Amniotic epithelial cell (primary cell): ENCODE measurements at regions not wholly inside any gene's neighbourhood (a gene's known extent, or its start where the extent isn't known, plus 50 kb on each side); places are given as distances from the start of the nearest gene placed in this dataset.

ENCODE experiments used
- DNase-seq: peaks from one replicate; pipeline ENCODE4 v3.0.0-alpha.2; 2010; ENCODE audit warnings: low read depth

- DNase-seq: peak; percentile 84
Observed at GRCh38 chr5:73374520-73375190, 73.9 kb downstream of the FOXD1 start.

GRCh38 chr5:73373814-73374510, 74.6 kb downstream of the FOXD1 start:
- peak; percentile 61 for DNase-seq

GRCh38 chr5:73370640-73371583, 77.7 kb downstream of the FOXD1 start:
- DNase-seq: peak; percentile 82

GRCh38 chr5:73370095-73370494, 78.5 kb downstream of the FOXD1 start:
- DNase-seq: no peak

GRCh38 chr5:73369278-73369677, 79.3 kb downstream of the FOXD1 start:
- no peak for DNase-seq

GRCh38 chr5:73367650-73368049, 80.9 kb downstream of the FOXD1 start:
- DNase-seq: peak; percentile 55

GRCh38 chr5:73365990-73366667, 82.4 kb downstream of the FOXD1 start:
- no peak for DNase-seq

- peak; percentile 64 for DNase-seq
Observed at GRCh38 chr5:73365301-73365853, 83.2 kb downstream of the FOXD1 start.

- peak; percentile 88 for DNase-seq
Observed at GRCh38 chr5:73363911-73364730, 84.5 kb downstream of the FOXD1 start.

GRCh38 chr5:73359395-73359794, 89.2 kb downstream of the FOXD1 start:
- no peak for DNase-seq

GRCh38 chr5:73358366-73358765, 90.2 kb downstream of the FOXD1 start:
- no peak for DNase-seq

GRCh38 chr5:73357576-73357975, 91.0 kb downstream of the FOXD1 start:
- DNase-seq: no peak

GRCh38 chr5:73355108-73355507, 93.5 kb downstream of the FOXD1 start:
- peak; percentile 41 for DNase-seq

- no peak for DNase-seq
Observed at GRCh38 chr5:73354406-73354805, 94.2 kb downstream of the FOXD1 start.

GRCh38 chr5:73352649-73353230, 95.8 kb downstream of the FOXD1 start:
- no peak for DNase-seq

GRCh38 chr5:73352243-73352642, 96.3 kb downstream of the FOXD1 start:
- DNase-seq: no peak

- DNase-seq: no peak
Observed at GRCh38 chr5:73351593-73351992, 97.0 kb downstream of the FOXD1 start.

GRCh38 chr5:73346878-73347408, 101.6 kb downstream of the FOXD1 start:
- DNase-seq: no peak

- no peak for DNase-seq
Observed at GRCh38 chr5:73344835-73345234, 103.7 kb downstream of the FOXD1 start.

- DNase-seq: no peak
Observed at GRCh38 chr5:73339711-73340110, 108.9 kb downstream of the FOXD1 start.
